Kidney glomerular epithelial cell (primary cell): ENCODE measurements at regions not wholly inside any gene's neighbourhood (a gene's known extent, or its start where the extent isn't known, plus 50 kb on each side); places are given as distances from the start of the nearest gene placed in this dataset.
A peak's percentile ranks its signal among the peaks of the same experiment; 100 is the strongest.
"Not testable (repeated sequence)": the region's sequence is repeated elsewhere in the genome, so short reads cannot be mapped to it uniquely, and the experiment has no call there.

Source experiments
- DNase-seq: peaks from one replicate; lab custom pipeline; 2025; lab: John Stamatoyannopoulos, UW

- DNase-seq: no peak
These were observed 845.8 kb downstream of the UQCRFS1 start for GRCh38 chr19:28367146-28367545.

GRCh38 chr19:28363254-28363653 is 849.7 kb downstream of the UQCRFS1 start:
- no peak for DNase-seq

GRCh38 chr19:28359431-28360414 is 853.2 kb downstream of the UQCRFS1 start:
- DNase-seq: no peak

- peak; percentile 20 for DNase-seq
These were observed 854.3 kb downstream of the UQCRFS1 start for GRCh38 chr19:28358633-28359032.

- DNase-seq: no peak
These were observed 861.2 kb downstream of the UQCRFS1 start for GRCh38 chr19:28351761-28352160.

GRCh38 chr19:28351321-28351720 is 861.6 kb downstream of the UQCRFS1 start:
- DNase-seq: not testable (repeated sequence)

- DNase-seq: no peak
These were observed 862.3 kb downstream of the UQCRFS1 start for GRCh38 chr19:28350673-28351072.

GRCh38 chr19:28350037-28350436 is 862.9 kb downstream of the UQCRFS1 start:
- DNase-seq: no peak

GRCh38 chr19:28349604-28350003 is 863.3 kb downstream of the UQCRFS1 start:
- DNase-seq: no peak

GRCh38 chr19:28345811-28346210 is 867.1 kb downstream of the UQCRFS1 start:
- no peak for DNase-seq

- no peak for DNase-seq
These were observed 871.1 kb downstream of the UQCRFS1 start for GRCh38 chr19:28341810-28342350.

- DNase-seq: no peak
These were observed 878.5 kb downstream of the UQCRFS1 start for GRCh38 chr19:28334419-28334818.

GRCh38 chr19:28333909-28334308 is 879.0 kb downstream of the UQCRFS1 start:
- no peak for DNase-seq

GRCh38 chr19:28332886-28333285 is 880.1 kb downstream of the UQCRFS1 start:
- DNase-seq: no peak

- DNase-seq: no peak
These were observed 880.6 kb downstream of the UQCRFS1 start for GRCh38 chr19:28332351-28332750.

GRCh38 chr19:28331596-28331995 is 881.4 kb downstream of the UQCRFS1 start:
- DNase-seq: no peak

- no peak for DNase-seq
These were observed 882.1 kb downstream of the UQCRFS1 start for GRCh38 chr19:28330831-28331230.

GRCh38 chr19:28329429-28329828 is 883.5 kb downstream of the UQCRFS1 start:
- no peak for DNase-seq

GRCh38 chr19:28327905-28328304 is 885.0 kb downstream of the UQCRFS1 start:
- no peak for DNase-seq

- no peak for DNase-seq
These were observed 886.2 kb downstream of the UQCRFS1 start for GRCh38 chr19:28326746-28327145.

- DNase-seq: no peak
These were observed 888.5 kb downstream of the UQCRFS1 start for GRCh38 chr19:28324275-28325060.

GRCh38 chr19:28322945-28323344 is 890.0 kb downstream of the UQCRFS1 start:
- DNase-seq: no peak

GRCh38 chr19:28322491-28322890 is 890.5 kb downstream of the UQCRFS1 start:
- no peak for DNase-seq
